ENCODE measurements at regions not wholly inside any gene's neighbourhood (a gene's known extent, or its start where the extent isn't known, plus 50 kb on each side); places are given as distances from the start of the nearest gene placed in this dataset.
A peak's percentile ranks its signal among the peaks of the same experiment; 100 is the strongest.

- Mint-ChIP-seq H3K27me3 (ENCODE audit: low read depth) (no peaks in the 10 kb centered on the region), H3K36me3 (ENCODE audit: insufficient read depth in 1 of 3, low read depth in 3 of 3) (peaks cover 0 to 19% (median 17%) of the 10 kb centered on the region in 3 experiments; a peak in 5 of 7 replicates), H3K27ac (peak overlapping the region in 1 of 3 experiments; percentile 10; a peak in 1 of 7 replicates), H3K9me3 (peaks cover 7 to 8% of the 10 kb centered on the region in 2 experiments), H3K4me3 (no peak overlapping the region), H3K4me1 (peaks cover 7 to 29% of the 10 kb centered on the region in 2 experiments)
- peak; percentile 80 for DNase-seq
- no peak overlapping the region for H2BK5ac ChIP-seq (ENCODE audit: insufficient read length, low read length)
- H4K20me1 ChIP-seq (ENCODE audit: control insufficient read depth, insufficient read depth, insufficient read length) = no peaks in the 10 kb centered on the region
- no peak overlapping the region for H3K56ac ChIP-seq (ENCODE audit: insufficient read length, low read depth, low read length)
- H2BK20ac ChIP-seq (ENCODE audit: low read depth, low read length, poor library complexity, severe bottlenecking) = no peak overlapping the region
- no peak overlapping the region for H2BK12ac ChIP-seq (ENCODE audit: insufficient read length, low read depth, low read length)
- no peak overlapping the region for H2BK15ac ChIP-seq (ENCODE audit: low read depth, low read length)
- H4K5ac ChIP-seq (ENCODE audit: insufficient read length, low read depth, low read length) = no peak overlapping the region
- H3K9ac ChIP-seq (ENCODE audit: extremely low read depth, insufficient read length, low read length) = no peak overlapping the region
- H3K4ac ChIP-seq (ENCODE audit: low read depth, low read length) = no peak overlapping the region
- WGBS (ENCODE audit: extremely low coverage, insufficient read length, low lambda C conversion rate) = no CpG with 5 or more reads among the region's 6 CpGs
- no peak overlapping the region for H3K27ac ChIP-seq (ENCODE audit: insufficient read length, low read depth, low read length)
- H3K4me1 ChIP-seq (ENCODE audit: insufficient read depth, low read length) = no peaks in the 10 kb centered on the region
- H3K27me3 ChIP-seq (ENCODE audit: insufficient read depth, low read length) = no peaks in the 10 kb centered on the region
- no peak overlapping the region for H3K4me2 ChIP-seq (ENCODE audit: insufficient read depth, insufficient read length, low read length)
- no peak overlapping the region for H3T11ph ChIP-seq (ENCODE audit: low read length)
- H4K91ac ChIP-seq (ENCODE audit: insufficient read length, low read depth, low read length) = no peak overlapping the region
- no peak overlapping the region for H2AFZ ChIP-seq (ENCODE audit: low read length)
- H3K18ac ChIP-seq (ENCODE audit: insufficient read length, low read depth, low read length) = no peak overlapping the region
- no peaks in the 10 kb centered on the region for H3K23me2 ChIP-seq (ENCODE audit: insufficient read length, low read depth, low read length, poor library complexity, severe bottlenecking)
- no peaks in the 10 kb centered on the region for H3K9me3 ChIP-seq (ENCODE audit: control insufficient read depth, low read depth, low read length)
- no peak overlapping the region for H2AK5ac ChIP-seq (ENCODE audit: insufficient read length, low read length)
- H3K79me2 ChIP-seq (ENCODE audit: insufficient read depth, low read length) = no peaks in the 10 kb centered on the region
- no peak for TF ChIP-seq CTCF (conservative IDR thresholded peaks at IDR 0.05)
- H3K79me1 ChIP-seq (ENCODE audit: insufficient read depth, low read depth, low read length, poor library complexity, severe bottlenecking) = no peaks in the 10 kb centered on the region
- H3K23ac ChIP-seq (ENCODE audit: insufficient read length, low read depth, low read length) = no peak overlapping the region
- H2BK120ac ChIP-seq (ENCODE audit: low read depth, low read length, poor library complexity, severe bottlenecking) = no peak overlapping the region
- H3K14ac ChIP-seq (ENCODE audit: insufficient read depth, low read length) = no peak overlapping the region
- no peak overlapping the region for H4K8ac ChIP-seq (replicated peaks; ENCODE audit: insufficient read length, low read depth, low read length)
Observed at GRCh38 chr3:18098960-18099587, 326.1 kb downstream of the SATB1 start.
